Body of pancreas (tissue), 4 donors: ENCODE measurements at regions not wholly inside any gene's neighbourhood (a gene's known extent, or its start where the extent isn't known, plus 50 kb on each side); places are given as distances from the start of the nearest gene placed in this dataset.

Experiments used
- POLR2A ChIP-seq, 3 donors: fragments of 450-650 bp; IDR thresholded peaks; one replicate each; pipeline ENCODE4 v1.6.1; 2016; ENCODE audit warnings: antibody characterized with exemption in 3 of 3, mild to moderate bottlenecking in 2 of 3
- TF ChIP-seq, protein P1 (sequence below), 7 experiments: fragments of 450-650 bp in 4 of 7; fragments of 200-600 bp in 3 of 7; sonication (generic) in 3 of 7; IDR thresholded peaks; one replicate each; pipeline ENCODE4 v1.5.1; 2016 to 2019; ENCODE audit warnings: antibody characterized with exemption in 7 of 7

DNA sequence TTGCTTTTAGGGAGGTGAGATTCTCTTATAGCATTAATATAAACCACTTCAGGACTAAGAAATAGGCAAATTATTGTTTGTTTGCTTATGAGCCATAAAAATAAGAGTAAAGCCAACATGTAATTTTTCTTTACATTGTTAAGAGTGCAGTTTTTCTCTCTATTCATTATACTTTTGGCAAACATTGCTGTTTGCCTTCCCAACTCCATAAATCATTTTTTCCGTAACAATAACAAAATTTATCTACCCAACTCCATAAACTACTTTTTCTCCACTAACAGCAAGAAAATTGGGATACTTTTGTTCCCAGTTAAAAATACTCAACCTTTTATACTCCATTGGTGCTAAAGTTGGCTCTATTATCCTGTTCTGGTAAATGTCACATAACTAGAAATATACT is 229.7 kb upstream of the GPRIN3 start:
- TF ChIP-seq, protein P1, sequence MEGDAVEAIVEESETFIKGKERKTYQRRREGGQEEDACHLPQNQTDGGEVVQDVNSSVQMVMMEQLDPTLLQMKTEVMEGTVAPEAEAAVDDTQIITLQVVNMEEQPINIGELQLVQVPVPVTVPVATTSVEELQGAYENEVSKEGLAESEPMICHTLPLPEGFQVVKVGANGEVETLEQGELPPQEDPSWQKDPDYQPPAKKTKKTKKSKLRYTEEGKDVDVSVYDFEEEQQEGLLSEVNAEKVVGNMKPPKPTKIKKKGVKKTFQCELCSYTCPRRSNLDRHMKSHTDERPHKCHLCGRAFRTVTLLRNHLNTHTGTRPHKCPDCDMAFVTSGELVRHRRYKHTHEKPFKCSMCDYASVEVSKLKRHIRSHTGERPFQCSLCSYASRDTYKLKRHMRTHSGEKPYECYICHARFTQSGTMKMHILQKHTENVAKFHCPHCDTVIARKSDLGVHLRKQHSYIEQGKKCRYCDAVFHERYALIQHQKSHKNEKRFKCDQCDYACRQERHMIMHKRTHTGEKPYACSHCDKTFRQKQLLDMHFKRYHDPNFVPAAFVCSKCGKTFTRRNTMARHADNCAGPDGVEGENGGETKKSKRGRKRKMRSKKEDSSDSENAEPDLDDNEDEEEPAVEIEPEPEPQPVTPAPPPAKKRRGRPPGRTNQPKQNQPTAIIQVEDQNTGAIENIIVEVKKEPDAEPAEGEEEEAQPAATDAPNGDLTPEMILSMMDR (IDR thresholded peaks at IDR 0.05), result no peak
- TF ChIP-seq POLR2A (IDR thresholded peaks at IDR 0.05), result no peak
